Thyroid gland (tissue), 4 donors: ENCODE measurements at regions not wholly inside any gene's neighbourhood (a gene's known extent, or its start where the extent isn't known, plus 50 kb on each side); places are given as distances from the start of the nearest gene placed in this dataset.

ENCODE experiments used
- CTCF ChIP-seq, 6 experiments: fragments of 200-600 bp in 3 of 6; fragments of 450-650 bp in 3 of 6; sonication (generic) in 3 of 6; IDR thresholded peaks; one replicate each; pipeline ENCODE4 v1.5.1; 2016 to 2019; ENCODE audit warnings: antibody characterized with exemption in 6 of 6, mild to moderate bottlenecking in 2 of 6, inconsistent platforms in 1 of 6, moderate library complexity in 1 of 6
- POLR2A ChIP-seq, 2 donors: fragments of 450-650 bp; IDR thresholded peaks; one replicate each; pipeline ENCODE4 v1.6.1; 2017; ENCODE audit warnings: antibody characterized with exemption in 2 of 2, mild to moderate bottlenecking in 2 of 2, moderate library complexity in 1 of 2

- no peak for TF ChIP-seq CTCF (IDR thresholded peaks at IDR 0.05)
- TF ChIP-seq POLR2A (IDR thresholded peaks at IDR 0.05), result no peak
Observed at GRCh38 chr14:101463566-101464171, 97.6 kb upstream of the DIO3 start.
